Natural killer cell (primary cell): ENCODE measurements at regions not wholly inside any gene's neighbourhood (a gene's known extent, or its start where the extent isn't known, plus 50 kb on each side); places are given as distances from the start of the nearest gene placed in this dataset.

ENCODE experiments used
- ATAC-seq, 3 donors: fragments of 150-1000 bp in 2 of 3; fragments of 200-7000 bp in 1 of 3; cut with Tn5 transposase; 1 replicate in 1 of 3; 2 replicates in 2 of 3; pipeline ENCODE4 v1.10.0; 2021; ENCODE audit warnings: mild to moderate bottlenecking in 2 of 3, moderate library complexity in 2 of 3
- DNase-seq, 2 donors: peaks; one replicate each; pipeline versions ENCODE4 v3.0.0 to v3.0.0-alpha.2; 2013 to 2021; ENCODE audit warnings: mixed read lengths in 1 of 2
- H3K27ac ChIP-seq: one replicate; pipeline ENCODE4 v1.5.1; 2013; ENCODE audit warnings: mild to moderate bottlenecking, low read length
- H3K27me3 ChIP-seq: one replicate; pipeline ENCODE4 v1.6.1; 2013; ENCODE audit warnings: low read length; ENCODE audit not compliant: control insufficient read depth, insufficient read depth
- H3K36me3 ChIP-seq: one replicate; pipeline ENCODE4 v1.6.1; 2013; ENCODE audit warnings: low read length; ENCODE audit not compliant: control insufficient read depth, insufficient read depth
- H3K4me1 ChIP-seq: one replicate; pipeline ENCODE4 v1.6.1; 2013; ENCODE audit warnings: low read length; ENCODE audit not compliant: control insufficient read depth, insufficient read depth
- H3K4me3 ChIP-seq: one replicate; pipeline ENCODE4 v1.5.1; 2013; ENCODE audit warnings: low read length
- H3K9me3 ChIP-seq: one replicate; pipeline ENCODE4 v1.6.1; 2013; ENCODE audit warnings: low read length; ENCODE audit not compliant: control insufficient read depth, insufficient read depth
- H3K27ac Mint-ChIP-seq, 2 donors: one replicate each; pipeline ENCODE4 v1.8.0; 2022; ENCODE audit warnings: mild to moderate bottlenecking in 2 of 2, mixed read lengths in 2 of 2, moderate library complexity in 1 of 2
- H3K27me3 Mint-ChIP-seq, 2 donors: one replicate each; pipeline ENCODE4 v1.8.0; 2022; ENCODE audit warnings: low read depth in 2 of 2, mixed read lengths in 2 of 2
- H3K36me3 Mint-ChIP-seq: one replicate; pipeline ENCODE4 v1.8.0; 2022; ENCODE audit warnings: mixed read lengths
- H3K4me1 Mint-ChIP-seq, 2 donors: one replicate each; pipeline ENCODE4 v1.8.0; 2022; ENCODE audit warnings: mixed read lengths in 2 of 2
- H3K4me3 Mint-ChIP-seq: one replicate; pipeline ENCODE4 v1.8.0; 2022; ENCODE audit warnings: mild to moderate bottlenecking, moderate library complexity, mixed read lengths
- H3K9me3 Mint-ChIP-seq, 2 donors: one replicate each; pipeline ENCODE4 v1.8.0; 2022; ENCODE audit warnings: mixed read lengths in 2 of 2
- WGBS: methylation state at CpG from one replicate; pipeline ENCODE4 v1.1.7; 2013; ENCODE audit warnings: missing lambda C conversion rate; ENCODE audit not compliant: insufficient coverage; 5-methylcytosine and 5-hydroxymethylcytosine counted together
- intact Hi-C: fragments of 100-400 bp; cut with micrococcal nuclease; formaldehyde crosslinking; loops from one replicate; pipeline ENCODE4 v1.14.2; 2022
- TF ChIP-seq, protein P1 (sequence below): fragments of 200-600 bp; IDR thresholded peaks from one replicate; pipeline ENCODE4 v1.8.0; 2022; ENCODE audit warnings: antibody characterized with exemption

DNA sequence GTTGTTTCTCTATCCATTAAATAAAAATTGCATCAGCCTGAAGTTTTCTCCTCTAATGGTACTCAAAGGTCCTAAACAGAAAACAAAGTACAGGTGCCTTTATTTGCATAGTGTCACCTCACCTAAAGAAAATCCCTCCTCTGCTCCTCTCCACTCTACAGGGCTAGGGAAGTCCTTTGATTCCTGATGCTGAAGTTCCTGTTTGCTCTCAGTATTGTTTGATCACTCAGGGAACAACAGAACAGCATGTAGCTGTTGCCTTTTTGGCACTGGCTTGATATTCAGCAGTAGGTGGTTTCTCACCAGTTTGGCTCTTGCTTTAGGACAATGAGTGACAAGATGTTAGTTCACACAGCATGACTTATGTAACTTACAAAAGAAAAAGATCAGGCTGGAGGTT lies 156.2 kb upstream of the SLC7A11 start:
- Histone ChIP-seq H3K27me3 (no peaks in the 10 kb centered on the region), H3K27ac (no peak overlapping the region), H3K36me3 (no peaks in the 10 kb centered on the region), H3K9me3 (no peaks in the 10 kb centered on the region), H3K4me1 (no peaks in the 10 kb centered on the region), H3K4me3 (no peak overlapping the region)
- H3K4me3 Mint-ChIP-seq: no peak overlapping the region
- TF ChIP-seq, protein P1, sequence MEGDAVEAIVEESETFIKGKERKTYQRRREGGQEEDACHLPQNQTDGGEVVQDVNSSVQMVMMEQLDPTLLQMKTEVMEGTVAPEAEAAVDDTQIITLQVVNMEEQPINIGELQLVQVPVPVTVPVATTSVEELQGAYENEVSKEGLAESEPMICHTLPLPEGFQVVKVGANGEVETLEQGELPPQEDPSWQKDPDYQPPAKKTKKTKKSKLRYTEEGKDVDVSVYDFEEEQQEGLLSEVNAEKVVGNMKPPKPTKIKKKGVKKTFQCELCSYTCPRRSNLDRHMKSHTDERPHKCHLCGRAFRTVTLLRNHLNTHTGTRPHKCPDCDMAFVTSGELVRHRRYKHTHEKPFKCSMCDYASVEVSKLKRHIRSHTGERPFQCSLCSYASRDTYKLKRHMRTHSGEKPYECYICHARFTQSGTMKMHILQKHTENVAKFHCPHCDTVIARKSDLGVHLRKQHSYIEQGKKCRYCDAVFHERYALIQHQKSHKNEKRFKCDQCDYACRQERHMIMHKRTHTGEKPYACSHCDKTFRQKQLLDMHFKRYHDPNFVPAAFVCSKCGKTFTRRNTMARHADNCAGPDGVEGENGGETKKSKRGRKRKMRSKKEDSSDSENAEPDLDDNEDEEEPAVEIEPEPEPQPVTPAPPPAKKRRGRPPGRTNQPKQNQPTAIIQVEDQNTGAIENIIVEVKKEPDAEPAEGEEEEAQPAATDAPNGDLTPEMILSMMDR: no peak
- no peak overlapping the region for H3K27ac Mint-ChIP-seq
- H3K9me3 Mint-ChIP-seq: peaks cover 3 to 5% of the 10 kb centered on the region in 2 donors
- intact Hi-C loops: no loop called here
- no peaks in the 10 kb centered on the region for H3K4me1 Mint-ChIP-seq
- ATAC-seq (no peak), DNase-seq (no peak)
- H3K36me3 Mint-ChIP-seq: no peaks in the 10 kb centered on the region
- no peaks in the 10 kb centered on the region for H3K27me3 Mint-ChIP-seq

GRCh38 chr4:138393886-138394610 lies 151.9 kb upstream of the SLC7A11 start:
- H3K27ac ChIP-seq: no peak overlapping the region
- H3K36me3 ChIP-seq: no peaks in the 10 kb centered on the region
- peaks cover 9 to 10% of the 10 kb centered on the region in 2 donors for H3K9me3 Mint-ChIP-seq
- DNase-seq: no peak
- no peaks in the 10 kb centered on the region for H3K9me3 ChIP-seq
- WGBS: 83% methylated on average over 1 of the region's 2 CpGs
- TF ChIP-seq, protein P1: no peak
- H3K4me3 ChIP-seq: no peak overlapping the region
- H3K4me3 Mint-ChIP-seq: no peak overlapping the region
- no peak for ATAC-seq
- H3K27me3 ChIP-seq: no peaks in the 10 kb centered on the region
- no peak overlapping the region for H3K27ac Mint-ChIP-seq
- intact Hi-C loops: no loop called here
- H3K27me3 Mint-ChIP-seq: peaks cover 0 to 2% of the 10 kb centered on the region in 2 donors
- H3K4me1 ChIP-seq: no peaks in the 10 kb centered on the region
- no peaks in the 10 kb centered on the region for H3K4me1 Mint-ChIP-seq
- H3K36me3 Mint-ChIP-seq: no peaks in the 10 kb centered on the region

GRCh38 chr4:138392751-138393308 lies 150.7 kb upstream of the SLC7A11 start:
- TF ChIP-seq, protein P1: no peak
- intact Hi-C loops: no loop called here
- no peaks in the 10 kb centered on the region for H3K4me1 Mint-ChIP-seq
- WGBS: 64% methylated on average over 3 of the region's 4 CpGs
- no peaks in the 10 kb centered on the region for H3K9me3 ChIP-seq
- no peak overlapping the region for H3K27ac Mint-ChIP-seq
- no peak for DNase-seq
- peaks cover 10 to 11% of the 10 kb centered on the region in 2 donors for H3K9me3 Mint-ChIP-seq
- no peak overlapping the region for H3K27ac ChIP-seq
- no peaks in the 10 kb centered on the region for H3K36me3 ChIP-seq
- H3K27me3 Mint-ChIP-seq: peaks cover 0 to 2% of the 10 kb centered on the region in 2 donors
- H3K36me3 Mint-ChIP-seq: no peaks in the 10 kb centered on the region
- H3K4me3 Mint-ChIP-seq: no peak overlapping the region
- H3K4me3 ChIP-seq: no peak overlapping the region
- no peaks in the 10 kb centered on the region for H3K4me1 ChIP-seq
- ATAC-seq: peak in 1 of 3 donors; percentile 74
- no peaks in the 10 kb centered on the region for H3K27me3 ChIP-seq
